HCT116 (cell line): ENCODE measurements at regions not wholly inside any gene's neighbourhood (a gene's known extent, or its start where the extent isn't known, plus 50 kb on each side); places are given as distances from the start of the nearest gene placed in this dataset.

Source experiments
- CEBPB ChIP-seq: IDR thresholded peaks from 2 replicates; pipeline ENCODE4 v1.6.1; 2012; ENCODE audit warnings: low read depth
- CTCF ChIP-seq, 3 experiments: fragments of 200-600 bp in 1 of 3; sonication (generic) in 1 of 3; IDR thresholded peaks in 2 of 3; conservative IDR thresholded peaks in 1 of 3; 2 replicates each; pipeline ENCODE4 v1.5.1; 2012 to 2017; ENCODE audit warnings: low read depth in 2 of 3, low read length in 2 of 3, antibody characterized with exemption in 1 of 3, borderline replicate concordance in 1 of 3, control low read depth in 1 of 3, mild to moderate bottlenecking in 1 of 3, mixed read lengths in 1 of 3, mixed run types in 1 of 3, moderate library complexity in 1 of 3; ENCODE audit not compliant: insufficient read depth in 1 of 3
- EZH2 ChIP-seq: fragments of 200-600 bp; sonication (generic); IDR thresholded peaks from 2 replicates; pipeline ENCODE4 v1.6.1; 2017; ENCODE audit warnings: antibody characterized with exemption, mixed run types
- POLR2A ChIP-seq: IDR thresholded peaks from 2 replicates; pipeline ENCODE4 v1.7.0; 2011; ENCODE audit warnings: borderline replicate concordance; ENCODE audit not compliant: insufficient read depth, insufficient read length; ENCODE audit errors: extremely low read depth
- POLR2AphosphoS5 ChIP-seq: IDR thresholded peaks from 2 replicates; pipeline ENCODE4 v1.6.1; 2011; ENCODE audit warnings: mild to moderate bottlenecking, low read depth, low read length, moderate library complexity
- RAD21 ChIP-seq: IDR thresholded peaks from 2 replicates; pipeline ENCODE4 v1.6.1; 2012; ENCODE audit warnings: low read depth, mild to moderate bottlenecking
- YY1 ChIP-seq: IDR thresholded peaks from 2 replicates; pipeline ENCODE4 v1.6.1; 2011; ENCODE audit warnings: low read length, low read depth, moderate library complexity, mild to moderate bottlenecking; ENCODE audit not compliant: insufficient replicate concordance; ENCODE audit errors: extremely low read depth
- ZBTB33 ChIP-seq: IDR thresholded peaks from 2 replicates; pipeline ENCODE4 v1.6.1; 2011; ENCODE audit warnings: mild to moderate bottlenecking, low read length, moderate library complexity; ENCODE audit not compliant: insufficient replicate concordance; ENCODE audit errors: extremely low read depth
- TF ChIP-seq, protein P1 (sequence below): IDR thresholded peaks from 2 replicates; pipeline ENCODE4 v1.6.1; 2012

DNA sequence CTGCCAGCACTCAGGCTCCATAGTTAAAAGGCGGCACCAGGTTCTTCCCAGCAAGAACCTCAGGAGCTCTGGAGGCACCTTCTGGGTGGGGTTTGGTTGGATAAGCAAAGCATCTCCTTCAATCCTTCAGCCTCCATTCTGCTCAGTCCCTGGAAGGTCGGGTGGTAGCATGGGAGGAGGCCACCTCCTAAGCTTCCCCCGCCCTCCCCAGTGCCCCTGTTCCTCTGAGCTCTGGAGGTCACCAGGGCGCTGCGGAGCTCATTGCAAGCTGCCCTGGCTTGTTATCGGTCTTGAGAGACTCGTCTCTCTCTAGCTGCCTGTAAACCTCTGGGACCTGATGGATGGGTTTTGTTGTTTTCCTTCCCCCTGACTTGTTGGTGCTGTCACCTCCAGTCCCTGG lies 124.8 kb downstream of the RPLP1 start:
- TF ChIP-seq CTCF (IDR thresholded peaks at IDR 0.05 in 2 of 3, conservative IDR thresholded peaks at IDR 0.05 in 1 of 3; ENCODE audit: borderline replicate concordance in 1 of 3, insufficient read depth in 1 of 3, low read depth in 2 of 3, low read length in 2 of 3) (no peak), RAD21 (no peak), POLR2A (no peak), CEBPB (no peak), YY1 (no peak), POLR2AphosphoS5 (no peak), EZH2 (no peak), ZBTB33 (no peak)
- TF ChIP-seq, protein P1, sequence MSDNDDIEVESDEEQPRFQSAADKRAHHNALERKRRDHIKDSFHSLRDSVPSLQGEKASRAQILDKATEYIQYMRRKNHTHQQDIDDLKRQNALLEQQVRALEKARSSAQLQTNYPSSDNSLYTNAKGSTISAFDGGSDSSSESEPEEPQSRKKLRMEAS = no peak
